D341Med (cell line): ENCODE measurements at regions not wholly inside any gene's neighbourhood (a gene's known extent, or its start where the extent isn't known, plus 50 kb on each side); places are given as distances from the start of the nearest gene placed in this dataset.

Source experiments
- DNase-seq: peaks from one replicate; pipeline ENCODE4 v3.0.0; 2012; ENCODE audit warnings: low spot score

DNA sequence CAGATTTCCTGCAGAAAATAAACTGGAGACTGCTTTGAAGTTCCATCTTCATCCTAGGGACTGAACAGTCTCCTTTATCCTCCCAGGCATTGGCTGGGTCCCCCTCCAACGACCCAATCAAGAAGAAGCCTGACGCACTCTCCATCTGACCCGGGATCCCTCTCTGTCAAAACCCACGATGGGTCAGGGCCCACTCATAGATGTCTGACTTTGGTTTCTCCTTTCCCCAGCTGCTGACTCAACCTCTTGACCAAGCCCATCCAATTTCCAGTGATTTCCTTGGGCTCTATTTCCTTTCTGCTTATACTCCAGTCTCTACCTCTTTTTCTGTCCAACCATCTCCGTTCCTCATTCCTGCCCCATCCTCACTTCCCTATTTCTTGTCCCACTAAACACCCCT, 189.7 kb downstream of the MIAT start:
- no peak for DNase-seq

DNA sequence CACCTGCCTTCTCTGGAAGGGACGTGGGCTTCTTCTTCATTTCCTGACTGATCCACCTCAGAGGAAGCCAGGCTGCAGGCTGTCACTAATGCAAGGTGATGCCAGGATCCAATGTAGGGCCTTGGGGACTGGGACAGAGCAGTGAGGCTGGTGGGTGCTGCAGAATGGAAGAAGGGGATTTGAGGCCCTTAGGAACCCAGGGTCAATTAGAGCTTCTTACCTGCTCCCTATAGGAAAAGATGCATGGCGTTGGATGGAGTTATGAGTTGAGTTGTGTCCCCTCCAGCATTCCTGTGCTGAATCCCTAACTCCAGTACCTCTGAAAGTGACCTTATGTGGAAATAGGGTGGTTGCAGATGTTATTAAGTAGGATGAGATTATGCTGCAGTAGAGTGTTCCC, 190.4 kb downstream of the MIAT start:
- DNase-seq: no peak

DNA sequence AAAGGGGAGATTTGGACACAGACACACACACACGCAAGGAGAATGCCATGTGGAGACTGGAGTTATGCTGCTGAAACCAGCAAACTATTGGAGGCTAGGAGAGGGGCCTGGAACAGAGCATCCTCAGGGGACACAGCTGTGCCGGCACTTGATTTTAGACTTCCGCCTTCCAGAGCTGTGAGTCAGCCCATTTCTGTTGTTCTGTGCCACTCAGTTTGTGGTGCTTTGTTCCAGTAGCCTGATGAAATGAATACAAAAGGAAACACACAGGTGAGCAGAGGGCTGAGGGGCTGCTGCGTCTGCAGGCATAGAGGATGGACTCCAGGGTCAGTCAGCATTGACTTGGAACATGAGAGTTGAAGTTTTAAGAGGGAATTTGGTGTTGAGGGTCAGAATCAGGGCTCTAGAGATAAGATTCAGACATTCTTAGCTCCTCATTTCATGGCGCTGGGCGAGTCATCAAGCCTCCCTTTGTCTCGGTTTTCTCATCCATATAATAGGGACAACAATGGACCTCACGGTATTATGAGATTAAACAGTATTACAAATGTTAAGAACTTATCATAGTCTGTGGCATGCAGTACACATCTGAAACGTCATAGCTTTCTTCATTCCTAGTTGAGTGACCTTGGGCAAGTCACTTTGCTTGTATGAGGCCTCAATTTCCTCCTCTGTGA, 191.0 kb downstream of the MIAT start:
- no peak for DNase-seq

DNA sequence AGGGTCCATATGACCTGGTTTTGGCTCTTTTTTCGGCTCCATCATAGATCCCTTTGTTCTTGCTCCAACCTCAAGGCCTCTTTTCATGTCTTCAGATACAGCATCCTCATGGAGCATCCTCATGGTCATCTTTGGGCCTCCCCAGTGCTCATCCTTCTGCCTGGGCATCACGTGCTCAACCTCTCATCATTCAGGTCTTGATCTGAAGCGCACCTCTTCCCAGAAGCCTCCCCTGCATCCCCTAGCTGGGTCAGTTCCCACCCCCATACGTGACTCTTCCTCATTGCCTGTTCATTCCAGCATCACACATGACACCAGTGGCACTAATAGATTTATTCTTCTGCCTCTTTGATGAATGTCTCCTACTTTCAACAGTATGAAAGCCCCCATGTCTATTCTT, 192.2 kb downstream of the MIAT start:
- DNase-seq: no peak

DNA sequence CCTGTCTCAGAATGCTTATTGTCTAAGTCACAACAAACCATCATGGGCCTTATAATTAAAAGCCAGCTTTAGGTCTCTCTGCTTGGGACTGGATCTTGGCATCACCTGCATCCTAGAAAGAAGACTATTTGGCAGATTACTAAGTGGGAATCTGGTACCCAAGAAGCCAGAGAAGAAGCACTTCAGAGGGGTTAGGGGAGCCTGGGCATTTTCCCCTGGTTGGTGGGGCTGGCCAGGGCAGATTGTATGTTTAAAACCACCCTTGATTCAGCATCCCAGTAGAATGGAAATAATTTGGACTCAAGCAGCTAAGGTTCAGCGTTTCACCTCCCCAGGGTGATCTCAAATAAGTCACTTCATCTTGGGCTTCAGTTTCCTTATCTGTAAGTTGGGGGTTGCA, 193.7 kb downstream of the MIAT start:
- no peak for DNase-seq

DNA sequence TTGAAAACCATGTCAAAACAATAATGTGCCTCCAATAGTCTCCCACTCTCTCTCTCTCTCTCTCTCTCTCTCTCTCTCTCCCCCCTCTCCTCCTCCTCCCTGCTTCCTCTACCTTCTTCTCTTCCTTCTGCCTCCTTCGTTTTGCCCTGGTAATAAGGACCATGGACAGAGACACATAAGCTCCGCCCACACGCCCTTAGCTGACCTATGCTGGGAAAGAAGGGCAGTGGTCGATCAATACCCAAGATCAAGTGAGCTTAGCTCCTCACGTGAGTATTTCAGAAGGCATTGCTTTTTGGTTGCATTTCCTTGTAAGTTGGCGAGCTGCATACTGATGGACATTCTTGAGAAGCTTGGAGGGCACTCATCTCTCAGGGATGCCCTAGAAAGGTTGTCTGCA, 194.8 kb downstream of the MIAT start:
- DNase-seq: no peak

DNA sequence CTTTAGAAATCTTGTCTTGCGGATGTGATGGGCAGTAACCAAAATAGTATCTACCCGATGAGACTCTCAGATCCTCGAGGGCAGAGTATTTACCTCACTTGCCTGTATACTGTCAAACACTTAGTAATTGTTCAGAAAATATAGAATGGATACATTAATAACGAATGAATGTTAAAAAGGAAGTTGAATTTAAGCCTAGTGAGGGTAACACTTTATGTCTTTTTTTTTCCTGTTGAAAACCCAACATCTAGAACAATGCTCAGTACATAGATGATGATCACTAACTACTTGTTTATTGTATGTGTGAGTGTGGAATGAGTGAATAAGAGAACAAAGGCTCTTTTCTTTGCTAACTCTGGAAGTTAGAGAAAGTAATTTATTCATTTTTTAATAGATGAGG, 195.7 kb downstream of the MIAT start:
- DNase-seq: no peak

DNA sequence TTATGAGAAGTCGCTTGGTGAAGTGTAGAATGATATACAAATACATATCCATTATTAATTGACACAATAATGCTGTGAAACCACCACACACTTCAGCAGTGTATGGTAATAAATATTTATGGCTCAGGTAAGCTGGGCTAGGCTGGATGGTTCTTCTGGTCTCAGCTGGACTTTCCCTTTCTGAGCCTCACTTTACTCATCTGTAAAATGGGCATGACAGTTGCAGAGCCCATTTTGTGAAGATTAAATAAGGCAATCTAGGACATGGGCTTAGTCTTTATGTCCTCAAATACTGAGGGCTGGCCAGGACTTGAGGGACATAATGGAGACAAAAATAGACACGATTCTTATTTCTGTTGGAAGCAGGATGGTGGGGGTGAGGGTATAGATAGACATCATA, 196.1 kb downstream of the MIAT start:
- no peak for DNase-seq

DNA sequence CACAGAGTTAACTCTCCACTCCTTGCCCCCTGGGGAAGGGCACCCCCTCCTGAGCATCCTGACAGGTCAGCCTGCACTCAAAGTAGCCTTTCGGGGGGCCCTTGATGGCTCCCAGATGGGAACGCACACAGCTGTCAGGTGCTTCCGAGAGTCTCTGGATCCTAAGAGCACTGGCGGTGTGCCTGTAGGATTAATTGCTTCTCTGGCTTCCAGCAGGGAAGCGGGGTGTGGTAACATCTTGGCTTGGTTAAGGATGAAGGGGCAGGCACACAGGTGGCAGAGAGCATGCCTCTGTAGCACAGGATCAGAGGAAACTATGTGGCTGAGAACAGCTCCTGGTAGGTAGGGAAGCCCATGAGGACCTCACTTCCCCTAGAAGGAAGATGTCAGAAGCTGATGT, 199.8 kb downstream of the MIAT start:
- no peak for DNase-seq

DNA sequence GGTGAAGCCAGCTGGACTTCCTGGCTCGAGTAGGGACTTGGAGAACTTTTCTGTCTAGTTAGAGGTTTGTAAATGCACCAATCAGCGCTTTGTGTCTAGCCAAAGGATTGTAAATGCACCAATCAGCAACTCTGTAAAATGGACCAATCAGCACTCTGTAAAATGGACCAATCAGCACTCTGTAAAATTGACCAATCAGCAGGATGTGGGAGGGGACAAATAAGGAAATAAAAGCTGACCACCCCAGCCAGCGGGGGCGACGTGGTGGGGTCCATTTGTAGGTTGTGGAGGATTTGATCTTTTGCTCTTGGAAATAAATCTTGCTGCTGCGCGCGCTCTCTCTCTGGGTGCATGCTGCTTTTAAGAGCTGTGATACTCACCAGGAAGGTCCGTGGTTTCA, 202.9 kb downstream of the MIAT start:
- no peak for DNase-seq

DNA sequence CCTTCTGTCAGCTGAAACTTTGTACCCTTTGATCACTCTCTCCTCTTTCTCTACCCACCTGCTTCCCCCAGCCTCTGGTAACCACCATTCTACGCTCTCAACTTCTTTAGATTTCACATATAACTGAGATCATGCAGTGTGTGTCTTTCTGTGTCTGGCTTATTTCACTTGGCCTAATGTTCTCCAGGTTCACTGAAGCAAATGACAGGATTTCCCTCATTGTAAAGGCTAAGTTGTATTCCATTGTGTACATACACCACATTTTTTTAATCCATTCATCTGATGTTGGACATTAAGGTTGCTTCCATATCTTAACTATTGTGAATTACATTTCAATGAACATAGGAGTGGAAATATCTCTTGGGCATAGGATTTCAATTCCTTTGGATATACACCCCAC, 207.6 kb downstream of the MIAT start:
- DNase-seq: no peak

DNA sequence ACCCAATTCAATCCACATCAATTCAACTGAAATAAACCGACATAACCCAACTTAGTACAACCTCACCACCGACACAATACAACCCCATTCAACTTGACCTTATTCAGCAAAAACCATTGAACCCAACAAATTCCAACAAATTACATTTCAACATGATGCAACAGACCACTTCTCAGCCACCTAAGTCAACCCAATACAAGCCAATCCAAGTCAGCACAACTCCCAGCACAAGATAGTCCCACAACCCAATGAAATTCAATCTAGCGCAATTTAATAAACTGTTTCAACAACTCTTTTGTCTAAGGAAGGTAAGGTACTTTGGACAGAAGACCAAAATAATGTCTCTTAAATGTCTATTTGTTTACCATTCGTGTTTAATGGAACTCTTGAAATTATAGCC, 226.0 kb downstream of the MIAT start:
- DNase-seq: no peak

DNA sequence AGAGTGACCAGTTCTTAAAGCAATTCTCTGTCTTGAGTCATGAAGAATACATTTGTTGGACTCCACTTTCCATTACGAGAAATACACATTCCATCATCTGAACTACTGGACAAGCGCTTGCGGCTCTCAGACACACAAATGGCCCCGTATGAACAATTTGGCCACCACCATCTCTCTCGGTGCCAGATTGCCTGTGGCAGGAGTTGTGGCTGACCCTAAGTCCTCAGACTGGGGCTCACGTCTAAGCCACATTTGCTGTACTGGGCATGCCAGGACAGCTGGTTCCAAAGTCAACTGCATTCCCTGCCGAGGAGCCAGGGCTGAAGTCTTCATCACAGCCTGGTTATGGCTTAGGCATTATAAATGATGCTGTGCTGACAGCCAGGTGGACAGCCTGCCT, 227.5 kb downstream of the MIAT start:
- no peak for DNase-seq

DNA sequence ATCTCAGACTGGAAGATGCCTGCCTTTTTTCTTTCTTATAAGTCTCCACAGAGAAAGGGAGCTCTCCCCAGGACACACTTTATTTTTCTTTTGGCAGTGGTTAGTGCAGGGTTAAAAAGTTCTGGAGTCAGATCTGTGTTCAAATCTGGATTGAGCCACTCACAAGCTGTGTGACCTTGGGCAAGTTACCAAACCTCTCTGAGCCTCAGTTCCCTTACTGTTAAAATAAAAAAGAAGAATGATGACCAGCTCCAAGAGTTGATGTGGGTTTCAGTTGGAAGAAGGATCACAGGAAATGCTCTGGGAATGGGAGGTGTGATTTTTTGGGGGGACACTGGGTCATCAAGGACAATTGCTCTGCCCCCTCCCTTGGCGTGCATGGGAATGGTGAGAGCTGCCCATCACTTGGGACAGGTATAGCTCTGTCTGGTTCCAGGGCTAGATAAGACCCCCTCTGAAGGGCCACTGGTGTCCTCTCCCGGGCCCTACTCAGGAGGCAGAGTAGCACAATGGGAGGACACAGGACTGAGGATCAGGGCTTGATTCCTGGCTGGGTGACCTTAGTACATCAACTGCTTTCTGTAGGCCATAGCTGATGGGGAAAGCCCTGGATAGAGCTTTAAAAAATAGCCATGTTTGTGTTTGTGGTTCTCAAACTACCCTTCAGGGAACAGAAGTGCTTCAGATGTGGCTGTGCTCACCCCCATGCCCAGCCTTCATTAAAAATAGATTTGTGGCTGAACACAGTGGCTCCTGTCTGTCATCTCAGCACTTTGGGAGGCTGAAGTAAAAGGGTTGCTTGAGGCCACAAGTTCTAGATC, 228.3 kb downstream of the MIAT start:
- DNase-seq: no peak

DNA sequence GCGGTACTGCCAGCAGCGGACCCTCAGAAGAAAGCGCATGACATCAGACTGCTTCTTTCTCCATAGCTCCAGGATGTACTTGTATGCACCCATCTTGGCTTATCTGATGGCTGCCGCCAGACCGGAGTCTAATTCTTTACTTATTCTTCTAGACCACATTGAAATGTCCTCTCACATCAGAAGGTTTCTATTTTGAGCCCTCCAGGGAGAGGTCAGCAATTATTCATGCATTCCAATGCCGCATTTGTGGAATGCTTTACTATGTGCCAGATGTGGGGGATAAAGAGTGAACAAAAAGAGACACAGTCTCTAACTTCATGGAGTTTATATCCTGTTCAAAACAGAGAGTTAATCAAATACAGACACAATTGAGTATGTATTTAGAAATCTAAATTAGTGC, 230.1 kb downstream of the MIAT start:
- no peak for DNase-seq

DNA sequence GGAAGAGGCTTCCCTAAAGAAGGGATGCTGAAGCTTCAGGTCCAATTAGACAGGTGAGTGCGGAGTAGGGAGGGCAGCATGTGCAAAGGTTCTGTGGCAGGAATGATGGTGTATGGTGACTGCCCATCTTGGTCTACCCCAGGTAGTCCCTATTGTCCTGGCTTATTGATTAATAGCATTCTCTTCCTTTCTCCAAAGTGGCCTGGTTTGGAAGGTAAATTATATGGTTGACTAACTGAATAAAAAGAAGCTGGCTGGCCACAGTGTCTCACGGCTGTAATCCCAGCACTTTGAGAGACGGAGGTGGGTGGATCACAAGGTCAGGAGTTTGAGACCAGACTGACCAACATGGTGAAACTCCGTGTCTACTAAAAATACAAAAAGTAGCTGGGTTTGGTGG, 230.5 kb downstream of the MIAT start:
- DNase-seq: no peak

DNA sequence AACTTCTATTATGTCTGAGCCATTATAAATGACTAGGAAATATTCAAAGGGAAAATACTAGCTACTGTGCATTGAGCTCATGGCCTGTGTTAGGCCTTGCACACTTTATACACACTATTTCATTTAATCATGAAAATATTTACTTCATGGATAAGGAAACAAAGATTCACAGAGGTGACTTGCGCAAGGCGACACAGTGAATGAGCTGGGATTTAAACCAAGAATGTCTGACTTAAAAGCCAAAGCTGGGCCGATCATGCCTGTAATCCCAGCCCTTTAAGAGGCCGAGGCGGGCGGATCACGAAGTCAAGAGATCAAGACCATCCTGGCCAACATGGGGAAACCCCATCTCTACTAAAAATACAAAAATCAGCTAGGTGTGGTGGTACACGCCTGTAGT, 231.5 kb downstream of the MIAT start:
- no peak for DNase-seq

DNA sequence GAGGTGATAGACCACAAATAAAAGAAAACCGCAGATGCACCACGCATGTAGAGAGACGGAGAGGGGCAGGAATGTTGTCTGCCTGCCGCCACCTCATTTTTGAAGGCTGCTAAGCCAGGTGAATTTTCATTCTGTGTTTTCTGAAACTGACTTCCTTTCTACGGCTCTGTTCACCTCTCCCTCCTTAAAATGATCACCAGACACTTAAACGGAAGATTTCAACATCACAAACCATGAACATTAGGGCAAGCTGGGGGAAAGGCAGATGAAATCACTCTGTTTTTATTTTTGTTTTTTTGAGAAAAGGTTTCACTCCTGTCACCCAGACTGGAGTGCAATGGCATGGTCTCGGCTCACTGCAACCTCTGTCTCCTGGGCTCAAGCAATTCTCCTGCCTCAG, 232.4 kb downstream of the MIAT start:
- DNase-seq: no peak

DNA sequence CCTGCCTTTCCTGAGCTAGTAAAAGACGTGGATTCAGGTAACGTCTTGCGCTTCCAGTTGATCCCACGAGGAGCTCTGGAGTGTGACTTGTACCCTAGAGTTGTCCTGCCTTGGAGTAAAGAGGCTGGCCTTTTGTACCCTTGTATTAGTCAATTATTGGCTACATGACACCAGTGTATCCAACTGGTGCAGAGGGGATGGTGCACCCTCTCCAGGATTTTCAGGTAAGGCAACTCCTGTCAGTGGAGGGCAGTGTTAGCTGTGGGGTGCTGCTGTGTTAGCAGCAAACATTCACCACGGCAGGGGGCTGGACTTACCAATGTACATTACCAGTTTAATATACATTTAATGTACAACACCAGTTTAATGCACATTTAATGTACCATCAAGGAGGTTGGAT, 233.5 kb downstream of the MIAT start:
- no peak for DNase-seq

DNA sequence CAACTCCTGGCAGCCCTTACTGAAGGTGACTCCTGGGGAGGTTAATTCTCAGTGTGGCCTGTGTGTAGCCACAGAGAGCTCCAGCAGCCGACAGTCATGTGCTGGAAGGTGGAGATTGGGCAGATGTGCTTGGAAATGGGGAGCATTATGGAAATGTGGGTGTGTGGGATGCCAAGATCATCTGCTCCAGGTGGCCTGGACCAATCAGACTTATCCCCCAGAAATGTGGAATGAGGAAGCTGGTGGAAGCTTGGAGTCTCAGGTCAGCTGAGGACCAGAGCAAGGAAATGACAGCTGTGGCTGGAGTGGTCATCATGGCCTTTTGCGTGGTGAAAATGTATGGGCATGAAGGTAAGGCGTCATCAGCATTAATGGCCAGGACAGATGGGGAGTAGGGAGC, 234.0 kb downstream of the MIAT start:
- DNase-seq: no peak

DNA sequence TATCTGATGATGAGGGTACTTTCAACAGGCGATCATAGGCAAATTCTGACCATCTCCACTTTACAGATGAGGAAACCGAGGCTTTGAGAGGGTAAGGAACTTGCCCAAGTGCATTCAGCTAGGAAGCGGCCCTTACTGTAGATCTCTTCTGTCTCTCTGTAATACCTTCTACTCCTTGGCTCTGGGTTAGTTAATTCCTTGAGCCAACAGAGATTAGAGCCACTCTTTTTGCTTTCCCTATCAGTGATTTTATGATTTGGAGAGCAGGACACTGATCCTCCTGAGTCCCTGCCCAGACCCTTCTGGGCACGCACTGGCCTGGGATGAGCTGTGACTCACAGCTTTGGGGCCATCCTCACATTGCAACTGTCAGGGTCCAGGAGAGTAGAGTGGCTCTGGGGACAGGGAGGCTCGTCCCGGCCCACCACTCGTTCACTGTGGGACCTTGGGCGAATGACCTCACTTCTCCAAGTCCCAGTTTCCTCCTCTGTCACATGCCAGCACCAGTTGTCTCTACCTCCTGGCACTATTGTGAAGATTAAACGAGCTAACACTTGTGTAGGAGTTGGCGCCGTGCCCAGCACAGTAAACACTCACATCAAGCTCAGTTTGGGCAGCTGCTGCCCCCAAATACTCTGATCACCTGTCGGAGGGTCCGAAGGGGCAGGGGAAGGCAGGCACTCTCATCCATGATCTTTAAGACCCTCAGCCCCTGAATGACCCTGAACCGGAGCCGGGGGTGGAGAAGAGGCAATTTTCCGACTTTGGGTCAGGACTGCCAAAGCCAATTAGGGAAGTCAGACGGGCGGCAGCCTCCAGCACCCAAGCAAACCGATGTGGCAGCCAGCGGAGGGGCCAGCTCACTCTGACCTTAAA, 235.0 kb downstream of the MIAT start:
- DNase-seq: no peak

DNA sequence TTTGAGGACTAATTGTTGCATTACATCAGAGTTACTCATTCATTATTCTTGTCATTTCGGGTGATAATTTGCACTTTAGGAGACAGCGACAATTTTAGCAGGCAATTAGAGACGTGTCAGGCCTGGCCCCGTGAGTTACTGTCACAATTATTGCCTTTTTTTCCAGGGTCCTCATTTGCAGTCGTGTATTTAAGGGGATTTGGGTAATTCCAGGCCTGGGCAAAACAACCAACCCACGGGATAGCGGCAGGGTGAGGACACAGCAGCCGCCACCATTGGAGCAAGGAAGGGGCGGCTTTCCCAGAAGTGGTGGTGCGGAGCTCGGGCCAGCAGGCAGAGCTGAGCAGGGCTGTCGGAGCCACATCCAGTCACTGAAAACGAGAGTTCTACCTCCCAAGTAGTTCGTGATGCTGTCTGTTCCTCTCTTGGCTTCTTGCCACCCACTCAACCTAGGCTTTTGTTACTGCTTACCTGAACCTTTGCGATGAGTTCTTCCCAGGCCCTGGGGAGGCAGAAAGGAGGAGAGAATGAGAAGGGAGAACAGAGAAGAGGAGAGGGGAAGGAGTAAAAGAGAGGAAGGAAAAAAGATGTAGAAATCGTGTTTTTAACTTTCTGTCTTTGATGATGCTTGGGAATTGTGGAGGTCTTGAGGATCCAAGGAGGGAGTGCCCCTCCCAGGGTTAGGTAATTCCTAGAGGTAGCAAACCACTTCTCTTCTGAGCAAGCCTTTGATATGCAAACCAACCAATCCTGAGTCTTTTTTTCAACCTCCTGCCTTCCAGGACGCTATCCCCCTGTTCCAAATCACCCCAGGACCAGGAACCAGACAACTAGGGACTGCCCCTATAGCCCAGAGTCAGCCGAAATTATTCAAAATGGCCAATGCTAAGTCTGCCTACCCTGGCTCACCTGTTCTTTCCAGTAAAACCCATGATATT, 236.1 kb downstream of the MIAT start:
- no peak for DNase-seq
